NCI-H460 (cell line): ENCODE measurements at regions not wholly inside any gene's neighbourhood (a gene's known extent, or its start where the extent isn't known, plus 50 kb on each side); places are given as distances from the start of the nearest gene placed in this dataset.

Source experiments
- DNase-seq: peaks from one replicate; pipeline ENCODE4 v3.0.0-alpha.2; 2016; ENCODE audit warnings: low read depth; ENCODE audit errors: extremely low read depth

GRCh38 chr9:12874395-12874794 lies 99.6 kb downstream of the LURAP1L start:
- no peak for DNase-seq

GRCh38 chr9:12875191-12875590 lies 100.4 kb downstream of the LURAP1L start:
- DNase-seq, result no peak

GRCh38 chr9:12876872-12877271 lies 102.1 kb downstream of the LURAP1L start:
- no peak for DNase-seq

DNA sequence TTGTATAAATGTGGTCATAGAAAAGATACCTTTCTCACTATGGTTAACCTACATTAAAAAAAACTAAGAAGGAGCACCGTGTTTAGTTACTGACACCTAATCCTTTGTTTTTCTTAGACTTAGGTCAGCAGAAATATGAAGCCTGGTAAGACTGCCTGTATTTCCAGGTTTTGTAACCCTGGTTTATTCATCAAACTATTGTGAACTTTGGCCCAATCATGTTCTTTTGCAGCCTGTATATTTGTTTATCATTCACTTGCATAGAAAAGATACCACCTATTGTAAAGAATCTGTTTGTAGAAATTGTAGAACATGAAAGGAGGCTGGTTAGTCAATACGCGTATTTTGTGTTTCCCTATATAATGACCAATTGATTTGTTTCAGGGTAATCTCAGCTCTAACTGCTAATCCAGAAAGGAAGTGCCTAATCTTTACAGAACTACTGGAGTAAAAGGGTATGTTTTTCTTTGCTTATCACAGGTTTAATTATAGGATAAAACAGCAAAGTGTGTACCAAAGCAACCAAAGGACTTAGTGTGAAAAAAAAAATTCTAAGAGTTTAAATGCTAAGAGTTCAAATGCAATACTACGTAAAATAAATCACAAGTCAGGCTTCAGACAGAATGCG lies 103.6 kb downstream of the LURAP1L start:
- DNase-seq, result no peak

DNA sequence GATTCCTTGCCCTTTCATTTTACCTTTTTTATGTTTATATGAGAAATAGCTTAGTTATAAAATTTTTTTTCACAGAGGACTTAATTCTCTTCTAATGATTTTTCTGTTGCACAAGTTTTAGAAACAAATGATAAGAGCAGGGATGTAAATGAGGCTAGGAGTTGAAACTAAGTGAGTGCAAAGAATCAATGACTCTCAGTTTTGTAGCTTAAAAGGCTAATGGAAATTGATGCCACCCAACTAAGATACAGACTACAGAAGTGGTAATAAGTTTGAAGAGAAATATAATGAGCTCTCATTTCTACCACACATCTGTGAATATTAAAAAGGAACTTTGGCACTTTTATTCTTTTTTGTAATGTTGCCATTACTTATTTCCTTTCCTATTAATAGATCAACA lies 105.1 kb downstream of the LURAP1L start:
- DNase-seq, result no peak

GRCh38 chr9:12880406-12881015 lies 105.7 kb downstream of the LURAP1L start:
- DNase-seq, result no peak

- DNase-seq, result no peak
These were observed 107.6 kb downstream of the LURAP1L start for GRCh38 chr9:12882430-12882829.

DNA sequence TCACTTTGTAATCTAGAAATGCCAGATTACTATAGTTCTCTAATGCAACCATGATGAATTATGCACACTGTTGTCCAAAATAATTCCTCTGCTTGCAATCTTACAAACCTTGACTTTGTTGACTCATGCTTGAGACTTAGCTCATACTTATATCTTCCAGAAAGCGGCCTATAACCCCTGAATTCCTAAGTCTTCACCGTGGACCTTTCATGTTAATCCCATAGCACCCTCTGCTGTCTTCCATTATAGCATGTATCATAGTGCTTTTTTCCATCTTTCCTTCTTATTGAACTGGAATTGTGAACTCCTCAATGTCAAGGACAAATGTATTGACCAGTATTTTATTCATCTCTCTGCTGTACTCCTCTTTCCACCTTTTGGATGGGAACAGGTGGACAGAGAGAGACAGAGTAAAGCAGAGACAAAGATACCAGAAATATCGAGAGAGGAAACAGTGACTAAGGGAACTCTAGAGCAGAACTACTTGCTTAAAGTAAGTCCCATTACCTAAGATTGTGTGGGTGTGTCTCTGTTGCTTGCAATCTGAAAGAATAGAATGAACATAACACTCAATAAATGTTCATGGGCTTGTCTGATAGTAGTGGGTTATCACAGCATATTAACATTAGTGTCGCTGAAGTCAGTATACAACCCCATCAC lies 110.0 kb downstream of the LURAP1L start:
- peak; percentile 67 for DNase-seq

GRCh38 chr9:12889402-12890106 lies 114.7 kb downstream of the LURAP1L start:
- no peak for DNase-seq

GRCh38 chr9:12891588-12891987 lies 116.8 kb downstream of the LURAP1L start:
- no peak for DNase-seq

GRCh38 chr9:12903316-12903715 lies 128.5 kb downstream of the LURAP1L start:
- no peak for DNase-seq

- DNase-seq, result no peak
These were observed 129.6 kb downstream of the LURAP1L start for GRCh38 chr9:12904261-12905000.

- no peak for DNase-seq
These were observed 131.8 kb downstream of the LURAP1L start for GRCh38 chr9:12906646-12907045.

DNA sequence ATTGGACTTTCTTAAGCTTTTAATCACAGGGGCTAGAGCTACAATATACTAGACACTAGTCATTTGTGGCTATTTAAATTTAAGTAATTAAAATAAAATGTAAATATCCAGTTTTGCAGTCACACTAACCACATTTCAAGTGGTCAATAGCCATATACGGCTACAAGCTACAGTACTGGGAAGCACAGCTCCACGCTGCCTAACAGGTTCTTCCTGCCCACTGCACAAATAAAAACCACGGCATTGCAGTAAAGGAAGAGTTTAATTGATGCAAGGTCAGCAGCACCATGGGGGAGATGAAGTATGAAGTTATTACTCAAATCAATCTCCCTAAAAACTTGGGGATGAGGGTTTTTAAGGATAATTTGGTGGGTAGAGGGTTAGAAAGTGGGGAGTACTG lies 134.1 kb downstream of the LURAP1L start:
- DNase-seq, result no peak

DNA sequence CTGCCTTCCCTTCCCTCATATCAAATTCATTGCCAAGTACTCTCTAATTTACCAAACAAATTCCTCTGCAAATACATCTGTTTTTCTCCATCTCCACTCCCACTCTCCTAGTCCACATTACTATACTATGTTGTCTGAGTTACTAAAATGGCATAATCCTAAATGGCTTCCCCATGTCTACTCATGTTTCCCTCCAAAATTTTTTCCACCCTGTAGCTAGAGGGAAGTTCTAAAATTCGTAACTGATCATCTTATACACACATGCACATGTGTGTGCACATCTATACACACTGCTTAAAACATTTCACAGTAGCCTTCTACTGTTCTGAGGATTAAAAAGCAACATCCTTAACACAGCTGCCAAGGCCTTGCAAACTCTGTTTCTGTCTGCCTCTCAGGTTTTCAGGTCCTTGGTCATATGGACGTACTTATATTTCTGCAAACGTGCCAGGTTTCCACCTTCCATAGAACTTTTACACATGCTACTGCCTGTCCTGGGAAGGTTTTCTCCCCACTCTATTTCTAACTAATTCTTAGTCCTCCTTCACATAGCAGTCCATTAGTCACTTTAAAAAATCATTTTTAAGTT lies 140.6 kb downstream of the LURAP1L start:
- no peak for DNase-seq

DNA sequence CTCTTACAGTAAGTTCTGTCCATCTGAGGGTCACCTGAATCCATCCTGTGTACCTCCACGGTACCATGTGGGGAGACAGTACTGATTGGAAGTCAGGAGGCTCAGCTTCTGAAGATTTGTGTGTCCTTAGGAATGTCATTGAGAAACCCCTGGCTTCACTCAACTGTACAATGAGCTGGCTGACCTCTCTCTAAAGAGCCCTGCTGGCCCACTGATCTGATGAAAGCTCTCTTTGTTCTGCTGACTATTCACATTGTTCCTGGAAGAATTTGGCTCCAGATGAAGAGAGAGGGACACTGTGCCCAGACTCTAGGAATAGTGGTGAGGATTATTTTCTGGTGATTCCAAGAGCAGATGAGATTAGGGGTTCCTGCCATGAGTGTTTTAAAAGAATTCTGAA lies 141.2 kb downstream of the LURAP1L start:
- no peak for DNase-seq

DNA sequence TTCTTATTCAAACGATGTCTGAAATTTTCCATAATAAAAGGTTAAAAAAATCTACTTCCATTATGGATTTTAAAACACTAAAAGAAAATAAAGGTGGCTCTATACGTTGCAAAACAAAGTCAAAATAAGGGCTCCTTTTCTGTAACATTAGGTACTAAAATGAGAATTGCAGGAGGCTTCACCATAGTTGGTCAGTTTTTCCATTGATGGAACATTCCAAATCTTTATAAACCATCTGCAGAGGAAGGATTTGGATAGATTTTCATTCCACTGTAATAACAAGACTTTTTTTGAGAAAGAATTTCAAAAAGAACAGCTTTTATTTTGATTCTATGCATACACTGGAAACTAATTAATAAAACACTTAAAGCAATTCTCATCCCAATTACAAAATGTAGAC lies 145.6 kb downstream of the LURAP1L start:
- no peak for DNase-seq

GRCh38 chr9:12921621-12922020 lies 146.8 kb downstream of the LURAP1L start:
- DNase-seq, result no peak

DNA sequence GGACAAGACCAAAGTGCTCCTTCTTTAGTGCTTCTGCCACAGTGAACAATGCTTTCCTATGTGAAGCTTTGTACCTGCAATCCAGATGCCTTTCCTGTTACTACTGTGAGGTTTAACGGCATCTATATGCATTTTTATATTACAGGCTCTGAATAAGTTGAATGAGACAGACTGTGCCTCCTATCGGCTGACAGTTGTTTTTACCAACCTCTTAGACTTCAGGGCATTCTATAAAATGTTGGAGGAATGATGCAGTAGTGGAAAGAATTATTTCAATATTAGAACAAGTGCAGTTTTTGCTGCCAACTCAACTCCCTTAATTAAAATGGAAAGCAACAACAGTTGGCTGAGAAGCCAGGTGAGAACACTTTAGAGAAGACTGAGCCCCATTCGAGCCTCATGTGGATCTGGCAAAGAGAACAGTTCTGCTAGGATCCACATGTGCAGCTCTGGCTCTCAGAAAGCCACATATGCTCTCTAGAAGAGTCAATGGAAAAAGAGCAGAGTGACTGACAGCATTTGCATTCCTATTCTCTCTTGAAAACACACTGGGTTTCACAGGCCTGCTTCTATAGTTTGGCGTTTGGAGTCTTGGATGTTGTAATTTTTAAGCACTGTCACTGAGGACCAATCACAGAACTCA lies 147.5 kb downstream of the LURAP1L start:
- no peak for DNase-seq

DNA sequence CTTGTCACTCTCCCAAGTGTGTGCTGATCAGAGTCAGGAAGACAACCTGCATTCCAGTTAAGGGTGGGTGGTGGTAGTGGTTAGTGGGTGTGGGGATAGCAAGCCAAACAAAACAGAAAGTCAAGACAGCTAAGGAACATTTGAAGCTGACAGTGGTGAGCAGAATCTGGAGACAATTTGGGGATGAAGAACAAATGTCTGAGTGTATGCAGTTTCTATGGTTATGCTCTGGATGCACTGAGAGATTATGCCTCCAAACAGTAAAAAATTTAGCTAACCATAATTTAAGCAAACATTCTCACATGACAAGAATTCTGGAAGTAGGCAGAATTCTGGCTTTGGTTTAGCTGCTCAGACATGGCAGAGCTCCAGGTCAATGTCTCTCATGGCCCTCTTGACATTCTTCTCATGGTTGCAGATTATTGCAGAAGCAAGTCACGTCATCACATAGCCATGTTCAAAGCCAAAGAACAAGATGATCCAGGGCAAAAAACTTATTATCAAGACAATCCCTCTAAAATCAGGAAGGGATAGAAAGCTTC lies 148.7 kb downstream of the LURAP1L start:
- no peak for DNase-seq
